GM20000 (cell line): ENCODE measurements at regions not wholly inside any gene's neighbourhood (a gene's known extent, or its start where the extent isn't known, plus 50 kb on each side); places are given as distances from the start of the nearest gene placed in this dataset.

ENCODE experiments used
- DNase-seq: peaks from one replicate; pipeline ENCODE4 v3.0.0; 2012; ENCODE audit warnings: low spot score
- CTCF ChIP-seq: IDR thresholded peaks from 2 replicates; pipeline ENCODE4 v1.5.1; 2012; ENCODE audit warnings: mild to moderate bottlenecking, control low read depth; ENCODE audit errors: extremely low read depth, missing control alignments

- no peak for TF ChIP-seq CTCF
- DNase-seq = no peak
These were observed 138.5 kb upstream of the QRFPR start for GRCh38 chr4:121519236-121519838.

- no peak for DNase-seq
- TF ChIP-seq CTCF = no peak
These were observed 136.4 kb upstream of the QRFPR start for GRCh38 chr4:121517241-121517640.

GRCh38 chr4:121514443-121514842 lies 133.6 kb upstream of the QRFPR start:
- TF ChIP-seq CTCF = no peak
- DNase-seq = no peak

GRCh38 chr4:121510341-121510874 lies 129.6 kb upstream of the QRFPR start:
- no peak for TF ChIP-seq CTCF
- no peak for DNase-seq

- no peak for DNase-seq
- no peak for TF ChIP-seq CTCF
These were observed 104.5 kb upstream of the QRFPR start for GRCh38 chr4:121485190-121485804.

GRCh38 chr4:121484633-121485032 lies 103.8 kb upstream of the QRFPR start:
- TF ChIP-seq CTCF = peak; percentile 74
- peak; percentile 39 for DNase-seq

GRCh38 chr4:121479808-121480207 lies 99.0 kb upstream of the QRFPR start:
- no peak for TF ChIP-seq CTCF
- no peak for DNase-seq
